RCC 7860 (cell line): ENCODE measurements at regions not wholly inside any gene's neighbourhood (a gene's known extent, or its start where the extent isn't known, plus 50 kb on each side); places are given as distances from the start of the nearest gene placed in this dataset.
"Not testable (repeated sequence)": the region's sequence is repeated elsewhere in the genome, so short reads cannot be mapped to it uniquely, and the experiment has no call there.

Source experiments
- DNase-seq: peaks from one replicate; pipeline ENCODE4 v3.0.0-alpha.2; 2015; ENCODE audit warnings: low spot score
- FAIRE-seq: peaks from 2 replicates; lab custom pipeline; 2012; peaks lifted over from hg19 to GRCh38; lab: Jason Lieb, UNC

- FAIRE-seq (no peak), DNase-seq (no peak)
Observed at GRCh38 chr14:52202151-52202550, 65.3 kb upstream of the PTGDR start.

- FAIRE-seq (no peak), DNase-seq (no peak)
Observed at GRCh38 chr14:52190337-52190931, 77.1 kb upstream of the PTGDR start.

- FAIRE-seq = no peak
- no peak for DNase-seq
Observed at GRCh38 chr14:52189325-52189724, 78.2 kb upstream of the PTGDR start.

- DNase-seq (no peak), FAIRE-seq (no peak)
Observed at GRCh38 chr14:52188381-52188780, 79.1 kb upstream of the PTGDR start.

GRCh38 chr14:52185178-52185577 is 82.3 kb upstream of the PTGDR start:
- DNase-seq (no peak), FAIRE-seq (no peak)

GRCh38 chr14:52182853-52183252 is 84.6 kb upstream of the PTGDR start:
- FAIRE-seq (no peak), DNase-seq (no peak)

- FAIRE-seq (no peak), DNase-seq (no peak)
Observed at GRCh38 chr14:52179141-52179790, 88.2 kb upstream of the PTGDR start.

GRCh38 chr14:52175982-52176502 is 91.5 kb upstream of the PTGDR start:
- FAIRE-seq (no peak), DNase-seq (no peak)

- not testable (repeated sequence) for FAIRE-seq, DNase-seq
Observed at GRCh38 chr14:52171932-52172331, 95.6 kb upstream of the PTGDR start.

- no peak for DNase-seq
- FAIRE-seq = no peak
Observed at GRCh38 chr14:52166822-52167221, 98.0 kb upstream of the NID2 start.

- no peak for DNase-seq
- FAIRE-seq = no peak
Observed at GRCh38 chr14:52155651-52156213, 86.9 kb upstream of the NID2 start.

GRCh38 chr14:52154992-52155650 is 86.3 kb upstream of the NID2 start:
- DNase-seq (no peak), FAIRE-seq (no peak)

- DNase-seq (no peak), FAIRE-seq (no peak)
Observed at GRCh38 chr14:52153939-52154338, 85.1 kb upstream of the NID2 start.

GRCh38 chr14:52150162-52150561 is 81.3 kb upstream of the NID2 start:
- FAIRE-seq = no peak
- DNase-seq = no peak

GRCh38 chr14:52148371-52148770 is 79.5 kb upstream of the NID2 start:
- no peak for FAIRE-seq
- DNase-seq = no peak

GRCh38 chr14:52146504-52146903 is 77.6 kb upstream of the NID2 start:
- DNase-seq = no peak

GRCh38 chr14:52144099-52144498 is 75.2 kb upstream of the NID2 start:
- not testable (repeated sequence) for FAIRE-seq, DNase-seq

More at GRCh38 chr14:52146504-52146903, 77.6 kb upstream of the NID2 start:
- no peak for FAIRE-seq

GRCh38 chr14:52142504-52142903 is 73.6 kb upstream of the NID2 start:
- no peak for DNase-seq
- FAIRE-seq = no peak

GRCh38 chr14:52131640-52132320 is 62.9 kb upstream of the NID2 start:
- DNase-seq (peak; percentile 78), FAIRE-seq (peak; percentile 76)

GRCh38 chr14:52129721-52130120 is 60.9 kb upstream of the NID2 start:
- DNase-seq = no peak
- FAIRE-seq = no peak

GRCh38 chr14:52125885-52126284 is 57.0 kb upstream of the NID2 start:
- DNase-seq (no peak), FAIRE-seq (no peak)
